KOPT-K1 (cell line): ENCODE measurements at regions not wholly inside any gene's neighbourhood (a gene's known extent, or its start where the extent isn't known, plus 50 kb on each side); places are given as distances from the start of the nearest gene placed in this dataset.

Source experiments
- H3K27ac ChIP-seq: fragments of 200-600 bp; sonication (generic); 2 replicates; pipeline ENCODE4 v1.5.1; 2016; ENCODE audit warnings: antibody characterized with exemption, mild to moderate bottlenecking, low read depth, low read length; ENCODE audit not compliant: poor library complexity, severe bottlenecking
- H3K36me3 ChIP-seq: fragments of 200-600 bp; sonication (generic); 2 replicates; pipeline ENCODE4 v1.5.1; 2017; ENCODE audit warnings: antibody characterized with exemption, mild to moderate bottlenecking, low read length, moderate library complexity; ENCODE audit not compliant: insufficient read depth
- H3K9me3 ChIP-seq: fragments of 200-600 bp; sonication (generic); 2 replicates; pipeline ENCODE4 v1.5.1; 2017; ENCODE audit warnings: antibody characterized with exemption, low read length, mild to moderate bottlenecking; ENCODE audit not compliant: insufficient read depth, poor library complexity, severe bottlenecking

DNA sequence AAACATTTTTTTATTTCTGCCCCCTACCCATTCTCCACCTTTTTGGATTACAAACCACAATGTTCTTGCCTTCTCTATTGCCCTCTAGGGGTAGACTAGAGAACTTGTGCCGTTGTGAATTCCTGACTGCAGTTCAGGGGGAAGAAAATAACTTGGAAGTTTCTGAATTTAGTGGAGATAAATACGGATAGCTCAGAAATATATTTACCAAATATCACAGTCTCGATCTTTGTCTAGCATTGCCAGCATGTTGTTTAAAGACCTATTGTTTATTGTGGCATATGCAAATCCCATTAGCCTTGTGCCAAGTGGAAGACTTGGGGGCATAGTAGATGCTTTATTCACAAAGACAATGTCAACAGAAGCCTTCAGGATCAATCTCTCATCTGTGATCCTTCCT is 154.1 kb upstream of the MMS22L start:
- Histone ChIP-seq H3K36me3 (no peaks in the 10 kb centered on the region), H3K9me3 (no peaks in the 10 kb centered on the region), H3K27ac (no peak overlapping the region)

DNA sequence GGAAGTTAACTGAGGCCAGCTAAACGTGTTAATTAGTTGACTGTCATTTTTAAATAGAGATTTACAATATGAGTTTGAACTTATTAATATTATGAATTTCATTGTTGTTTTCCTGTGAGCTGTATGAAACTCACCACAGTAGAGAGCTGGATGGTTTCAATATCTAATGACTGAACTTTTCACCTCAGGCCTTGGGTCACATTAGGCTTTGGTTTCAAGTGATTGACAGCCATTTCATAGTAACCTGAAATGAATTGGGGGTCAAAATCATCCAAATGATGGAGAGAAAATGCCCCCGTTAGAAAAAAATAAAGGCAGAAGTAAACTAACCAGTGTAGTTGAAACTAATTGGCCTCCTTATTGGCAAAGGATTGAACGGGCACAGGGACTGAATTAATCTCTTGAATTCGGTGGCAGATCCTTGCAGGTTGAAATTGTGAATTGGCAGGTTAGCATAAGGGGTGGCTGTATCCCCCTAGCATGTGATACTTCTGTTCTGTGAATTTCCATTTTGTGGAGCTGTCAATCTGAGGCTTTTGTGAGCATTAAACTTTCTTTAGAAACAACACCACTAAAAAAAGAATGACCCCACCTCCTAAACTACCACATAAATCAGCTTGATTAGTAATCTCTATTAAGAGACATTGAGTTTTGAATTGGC is 155.1 kb upstream of the MMS22L start:
- no peaks in the 10 kb centered on the region for H3K9me3 ChIP-seq
- no peak overlapping the region for H3K27ac ChIP-seq
- no peaks in the 10 kb centered on the region for H3K36me3 ChIP-seq

DNA sequence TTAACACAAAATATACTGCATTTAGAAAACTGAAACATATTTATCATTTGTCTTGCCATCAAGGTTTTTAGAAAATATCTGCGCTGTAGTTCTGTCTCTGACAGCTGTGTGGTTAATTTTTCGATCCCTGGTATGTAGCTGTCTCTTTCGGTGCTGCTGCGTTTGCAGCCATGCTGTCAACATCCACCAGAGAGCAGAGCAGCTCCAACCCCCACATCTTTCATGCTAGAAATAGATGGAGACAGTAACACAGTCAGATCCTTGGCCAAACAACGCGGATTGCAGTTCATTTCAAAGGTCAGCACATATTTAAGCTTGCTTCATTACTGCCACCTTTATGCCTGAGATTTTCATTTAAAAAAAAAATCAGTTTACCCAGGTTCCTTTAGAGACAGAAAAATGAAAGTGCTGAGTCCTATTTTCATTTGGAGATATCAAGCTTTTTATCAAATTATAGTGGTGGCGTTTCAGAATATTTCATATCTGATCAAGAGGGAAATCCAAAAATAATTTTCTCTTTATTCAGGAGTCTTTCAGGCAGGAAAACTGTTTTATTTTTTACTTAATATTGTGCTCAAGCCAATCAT is 157.7 kb upstream of the MMS22L start:
- no peak overlapping the region for H3K27ac ChIP-seq
- H3K9me3 ChIP-seq = no peaks in the 10 kb centered on the region
- H3K36me3 ChIP-seq = no peaks in the 10 kb centered on the region

DNA sequence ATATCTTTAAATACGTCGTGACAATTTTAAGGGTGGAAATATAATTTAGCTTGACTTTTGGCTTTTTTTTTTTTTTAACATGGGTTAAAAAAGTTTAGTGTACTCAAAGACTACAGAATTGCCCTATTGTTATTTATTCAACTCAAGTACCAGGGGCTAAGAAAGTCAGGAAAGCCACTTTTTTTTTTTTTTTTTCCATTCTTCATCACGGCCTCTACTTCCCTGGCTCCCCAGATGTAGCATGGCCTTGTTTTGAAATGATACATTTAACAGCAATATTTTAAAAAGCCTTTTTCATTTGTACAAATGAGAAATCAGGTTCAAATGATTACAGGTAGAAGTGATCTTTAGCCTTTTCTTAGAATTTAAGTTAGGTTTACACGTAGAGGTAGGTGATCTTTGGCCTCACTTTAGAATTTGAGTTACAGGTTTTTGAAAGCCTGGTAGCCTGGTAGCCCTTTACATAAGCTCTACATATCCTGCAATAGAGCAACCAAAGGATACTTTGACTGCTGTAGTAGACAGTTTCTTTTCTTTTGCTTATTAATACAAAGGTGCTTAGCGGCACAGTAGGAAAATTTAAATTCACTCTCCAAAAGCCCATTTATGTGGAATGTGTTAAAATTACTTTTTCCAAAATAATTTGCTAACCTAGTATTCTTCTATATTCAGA is 160.5 kb upstream of the MMS22L start:
- H3K36me3 ChIP-seq = no peaks in the 10 kb centered on the region
- H3K27ac ChIP-seq = no peak overlapping the region
- no peaks in the 10 kb centered on the region for H3K9me3 ChIP-seq

DNA sequence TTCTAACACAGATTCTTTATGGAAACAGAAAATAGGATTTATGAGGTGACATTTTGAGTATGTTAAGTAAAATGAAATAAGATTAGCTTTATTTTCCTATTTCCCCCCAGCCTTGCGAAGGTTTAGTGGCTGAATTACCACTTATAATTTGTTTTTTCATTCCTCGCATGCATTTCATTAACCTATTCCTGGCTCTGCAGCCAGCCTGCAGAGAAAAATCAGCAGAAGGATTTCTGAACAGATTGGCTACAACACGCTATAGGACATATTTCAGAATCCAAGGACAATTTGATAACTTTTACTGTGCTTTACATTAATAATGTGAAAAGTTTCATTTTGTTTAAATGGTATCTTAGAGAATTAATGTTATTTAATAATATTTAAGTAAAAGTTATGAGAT is 162.4 kb upstream of the MMS22L start:
- no peaks in the 10 kb centered on the region for H3K36me3 ChIP-seq
- H3K9me3 ChIP-seq = no peaks in the 10 kb centered on the region
- H3K27ac ChIP-seq = no peak overlapping the region

DNA sequence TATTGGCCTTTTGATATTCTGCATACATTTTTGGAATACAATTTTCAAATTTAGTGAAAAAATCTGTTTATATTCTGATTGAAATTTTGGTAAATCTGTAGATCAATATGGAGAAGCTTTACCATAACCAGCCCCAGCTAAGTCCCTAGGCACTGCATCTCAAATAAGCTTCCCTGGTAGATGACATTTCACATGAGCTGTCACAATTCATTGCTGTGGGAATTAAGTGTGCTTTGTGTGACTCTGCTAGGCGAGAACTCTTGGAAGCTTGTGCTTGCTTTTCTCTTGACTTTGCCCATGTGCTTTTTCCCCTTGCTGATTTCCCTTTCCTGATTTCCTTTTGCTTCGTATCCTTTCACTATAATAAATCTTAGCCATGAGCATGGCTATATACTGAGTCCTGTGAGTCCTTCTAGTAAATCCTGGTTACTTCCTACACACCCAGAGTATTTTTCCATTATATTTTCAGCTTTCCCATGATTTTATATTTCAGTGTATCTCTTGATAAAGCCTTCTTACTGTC is 166.5 kb upstream of the MMS22L start:
- no peaks in the 10 kb centered on the region for H3K36me3 ChIP-seq
- H3K27ac ChIP-seq = no peak overlapping the region
- H3K9me3 ChIP-seq = no peaks in the 10 kb centered on the region

DNA sequence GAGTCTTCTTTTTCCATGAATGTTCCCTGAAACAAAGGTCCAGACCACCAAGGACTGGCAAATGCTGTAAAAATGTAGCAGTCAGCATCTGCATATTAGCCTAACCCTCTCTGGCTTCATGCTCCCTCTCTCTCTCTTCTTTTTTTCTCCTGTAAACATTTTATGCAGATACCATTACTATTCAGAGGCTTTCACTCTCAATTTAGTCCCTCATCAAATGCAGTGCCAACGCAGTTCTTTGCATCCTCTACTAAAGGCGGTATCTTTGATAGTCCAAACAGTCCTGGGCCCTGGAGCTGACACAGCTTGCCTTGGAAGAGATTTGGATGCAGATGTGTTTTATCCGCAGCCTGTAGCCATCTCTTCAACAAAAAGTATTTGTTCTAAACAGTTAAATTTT is 167.1 kb upstream of the MMS22L start:
- no peak overlapping the region for H3K27ac ChIP-seq
- H3K9me3 ChIP-seq = no peaks in the 10 kb centered on the region
- no peaks in the 10 kb centered on the region for H3K36me3 ChIP-seq

DNA sequence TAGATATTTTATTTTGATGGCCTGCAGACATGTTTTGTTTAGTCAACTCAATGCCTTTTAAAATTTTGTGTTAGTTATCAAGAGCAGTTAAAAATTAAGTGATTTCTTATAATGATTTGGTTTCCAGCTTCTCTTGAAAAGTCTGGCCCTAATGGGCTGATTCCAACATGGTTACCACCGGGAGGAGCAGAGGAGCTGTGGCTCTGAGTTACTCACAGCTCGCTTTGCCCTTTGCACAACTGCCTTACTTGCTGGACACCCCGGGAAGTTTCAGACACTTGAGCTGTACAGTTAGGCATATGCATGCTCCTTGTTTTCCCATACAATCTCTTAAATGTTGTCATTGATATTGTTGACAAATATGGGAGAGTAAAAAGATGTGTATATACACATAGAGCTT is 173.1 kb upstream of the MMS22L start:
- Histone ChIP-seq H3K9me3 (no peaks in the 10 kb centered on the region), H3K27ac (no peak overlapping the region), H3K36me3 (no peaks in the 10 kb centered on the region)

DNA sequence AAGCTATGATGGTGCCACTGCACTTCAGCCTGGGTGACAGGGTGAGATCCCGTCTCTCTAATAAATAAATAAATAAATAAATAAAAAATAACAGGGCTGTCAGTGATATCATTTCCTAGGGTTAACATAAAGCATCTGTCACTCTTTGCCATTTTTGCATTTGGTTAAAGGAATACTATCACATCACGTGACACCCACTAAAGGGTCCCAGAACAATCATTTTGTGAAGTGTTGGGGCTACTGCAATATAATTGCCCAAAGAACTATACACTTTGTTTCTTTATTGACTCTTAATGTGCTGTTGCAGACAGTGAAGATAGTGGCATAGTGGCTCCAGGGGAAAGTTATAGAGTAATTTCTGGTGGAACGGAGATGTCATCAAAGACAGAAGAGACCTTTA is 176.5 kb upstream of the MMS22L start:
- H3K27ac ChIP-seq = no peak overlapping the region
- H3K36me3 ChIP-seq = no peaks in the 10 kb centered on the region
- no peaks in the 10 kb centered on the region for H3K9me3 ChIP-seq

DNA sequence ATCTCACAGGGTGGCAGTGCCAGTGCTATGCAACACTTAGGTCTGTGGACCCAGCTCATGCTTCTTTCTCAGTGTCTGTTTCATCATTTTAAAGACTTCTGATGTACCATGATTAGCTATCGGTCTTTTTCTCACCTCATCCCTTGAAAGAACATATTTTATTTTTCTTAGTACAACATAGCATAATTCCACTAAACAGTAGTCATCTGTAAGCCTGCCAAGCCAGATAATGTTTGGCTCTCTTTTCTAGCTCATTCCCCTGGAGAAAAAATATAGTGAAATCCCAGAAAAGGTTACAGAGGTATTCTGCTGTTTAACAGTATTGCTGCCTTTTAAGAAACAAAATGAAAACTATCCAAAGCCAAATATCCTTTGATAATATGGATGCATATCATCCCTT is 177.0 kb upstream of the MMS22L start:
- no peaks in the 10 kb centered on the region for H3K36me3 ChIP-seq
- no peaks in the 10 kb centered on the region for H3K9me3 ChIP-seq
- no peak overlapping the region for H3K27ac ChIP-seq

DNA sequence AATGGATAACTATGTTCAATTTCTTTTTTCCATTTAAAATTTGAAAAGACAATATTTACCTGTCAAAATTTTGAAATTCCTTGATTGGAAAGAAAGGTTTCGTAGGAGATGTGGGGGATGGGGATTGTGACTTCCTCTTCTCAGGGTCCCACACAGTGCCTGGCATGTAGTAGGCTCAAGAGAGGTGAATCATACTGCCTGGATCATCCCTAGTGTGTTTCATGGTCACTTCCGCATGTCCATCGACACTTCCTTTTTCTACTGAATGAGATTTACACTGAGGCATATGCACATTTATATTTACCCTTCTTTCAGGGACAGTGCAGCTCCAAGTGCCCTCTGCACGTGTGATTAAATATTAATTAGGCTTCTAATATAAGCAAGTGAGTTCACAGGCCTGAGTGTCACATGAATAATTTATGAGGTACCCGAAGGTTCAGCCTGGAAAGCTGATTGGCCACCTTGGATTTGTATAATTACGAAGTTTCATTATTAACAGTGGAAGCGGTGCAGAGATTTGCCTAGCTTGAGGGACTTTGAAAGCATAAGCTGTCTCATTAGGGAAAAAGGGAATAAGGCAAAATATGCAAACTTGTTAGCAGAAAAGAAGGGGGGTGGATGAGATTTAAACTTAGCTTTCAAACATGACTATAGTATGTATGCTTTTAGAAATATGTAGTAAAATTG is 177.5 kb upstream of the MMS22L start:
- no peaks in the 10 kb centered on the region for H3K36me3 ChIP-seq
- H3K27ac ChIP-seq = no peak overlapping the region
- no peaks in the 10 kb centered on the region for H3K9me3 ChIP-seq

DNA sequence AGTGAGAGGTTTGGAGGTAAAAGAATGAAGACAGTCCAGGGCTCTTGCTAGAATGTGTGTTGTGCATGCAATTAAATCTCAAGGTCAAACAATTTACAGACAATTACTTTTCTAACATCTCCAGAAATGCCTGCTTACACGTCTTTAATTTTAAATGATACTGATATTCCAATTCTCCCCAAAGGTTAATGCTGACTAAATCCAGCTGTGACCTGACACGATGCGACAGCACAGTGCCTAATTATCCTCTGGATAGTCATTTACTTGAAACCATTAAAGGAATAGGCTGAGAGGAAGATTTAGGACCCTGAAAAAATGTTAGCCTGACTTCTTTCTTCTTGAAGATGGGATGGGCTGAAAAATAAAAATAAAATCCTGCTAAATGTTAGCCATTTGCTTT is 178.2 kb upstream of the MMS22L start:
- Histone ChIP-seq H3K27ac (no peak overlapping the region), H3K9me3 (no peaks in the 10 kb centered on the region), H3K36me3 (no peaks in the 10 kb centered on the region)

DNA sequence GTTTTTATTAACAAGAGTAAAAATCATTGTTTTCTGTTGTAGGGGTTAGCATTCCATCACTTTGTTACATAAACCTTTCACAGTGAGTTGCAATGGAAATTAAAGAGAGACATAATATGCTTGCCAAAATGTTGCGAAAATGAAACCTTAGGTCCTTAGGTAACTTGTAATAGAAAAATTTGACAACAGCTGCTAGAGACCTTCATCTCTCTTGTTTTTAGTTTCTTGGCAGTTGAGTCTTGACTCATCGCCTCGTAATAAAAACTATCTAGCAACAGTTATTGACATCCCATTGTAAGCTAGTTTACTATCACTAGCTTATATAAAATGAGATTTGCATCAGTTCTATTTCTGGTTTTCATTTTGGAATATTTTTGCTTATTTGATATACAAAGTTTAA is 179.0 kb upstream of the MMS22L start:
- Histone ChIP-seq H3K9me3 (no peaks in the 10 kb centered on the region), H3K36me3 (no peaks in the 10 kb centered on the region), H3K27ac (no peak overlapping the region)

DNA sequence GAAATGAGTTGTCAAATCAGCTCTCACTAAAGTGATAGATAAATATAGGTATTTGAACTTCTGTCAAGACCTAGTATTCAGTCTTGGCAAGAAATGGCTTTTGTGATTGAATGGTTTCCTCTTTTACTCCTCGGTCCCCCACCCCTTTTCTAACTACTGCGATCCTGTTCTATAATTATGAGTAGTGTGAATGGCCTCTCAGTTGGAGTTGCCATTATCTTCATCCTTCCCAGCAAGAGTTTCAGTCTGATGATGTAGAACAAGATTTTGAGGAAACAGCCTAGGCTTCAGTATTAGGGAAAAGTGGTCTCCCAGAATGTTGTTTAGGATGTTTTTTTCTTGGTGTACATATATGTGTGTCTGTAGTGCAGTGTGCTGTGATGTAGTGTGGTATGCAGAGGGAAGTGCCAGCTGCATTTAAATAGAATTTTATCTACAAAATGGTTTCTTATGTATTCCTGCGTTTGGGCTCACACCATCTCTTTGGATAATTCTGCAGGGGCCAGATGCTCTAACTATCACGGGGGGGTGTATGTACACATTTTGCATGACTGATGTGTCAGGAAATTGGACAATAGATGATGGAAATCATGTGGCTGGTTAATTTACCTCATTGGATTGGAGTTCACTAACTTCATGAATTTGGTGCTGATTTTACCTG is 180.1 kb upstream of the MMS22L start:
- Histone ChIP-seq H3K36me3 (no peaks in the 10 kb centered on the region), H3K27ac (no peak overlapping the region)

More for the DNA sequence above, 180.1 kb upstream of the MMS22L start:
- H3K9me3 ChIP-seq = no peaks in the 10 kb centered on the region
